Gastroesophageal sphincter (tissue), 3 donors: ENCODE measurements at regions not wholly inside any gene's neighbourhood (a gene's known extent, or its start where the extent isn't known, plus 50 kb on each side); places are given as distances from the start of the nearest gene placed in this dataset.

Experiments
- CTCF ChIP-seq, 4 experiments: fragments of 200-600 bp in 2 of 4; fragments of 450-650 bp in 2 of 4; sonication (generic) in 1 of 4; IDR thresholded peaks; one replicate each; pipeline ENCODE4 v1.5.1; 2017 to 2019; ENCODE audit warnings: antibody characterized with exemption in 4 of 4, mild to moderate bottlenecking in 2 of 4, moderate library complexity in 2 of 4
- POLR2A ChIP-seq, 2 donors: fragments of 450-650 bp; IDR thresholded peaks; one replicate each; pipeline ENCODE4 v1.6.1; 2017; ENCODE audit warnings: antibody characterized with exemption in 2 of 2, mild to moderate bottlenecking in 2 of 2, moderate library complexity in 1 of 2
- POLR2AphosphoS5 ChIP-seq: sonication (generic); formaldehyde crosslinking; IDR thresholded peaks from one replicate; pipeline ENCODE4 v1.6.1; 2017; ENCODE audit warnings: antibody characterized with exemption

- TF ChIP-seq CTCF (IDR thresholded peaks at IDR 0.05) (no peak), POLR2AphosphoS5 (no peak), POLR2A (IDR thresholded peaks at IDR 0.05) (no peak)
Measured at GRCh38 chr18:2451556-2451955, 119.7 kb downstream of the METTL4 start.
